H1 (cell line): ENCODE measurements at regions not wholly inside any gene's neighbourhood (a gene's known extent, or its start where the extent isn't known, plus 50 kb on each side); places are given as distances from the start of the nearest gene placed in this dataset.
A peak's percentile ranks its signal among the peaks of the same experiment; 100 is the strongest.

Experiments
- CTCF ChIA-PET: fragments of 300-600 bp; sonication (Branson Sonifier 250); formaldehyde crosslinking; loops from one replicate; lab custom pipeline; 2021; ENCODE audit not compliant: partially characterized antibody; lab: Charles Lee
- POLR2A ChIA-PET: fragments of 300-600 bp; sonication (Branson Sonifier 250); formaldehyde crosslinking; loops from one replicate; lab custom pipeline; 2021; ENCODE audit warnings: inconsistent platforms; ENCODE audit not compliant: partially characterized antibody; lab: Charles Lee
- DNase-seq, 2 experiments: peaks; one replicate each; pipeline versions ENCODE4 v3.0.0 to v3.0.0-alpha.2; 2010 to 2022; ENCODE audit warnings: low spot score in 2 of 2, low read depth in 1 of 2, mixed read lengths in 1 of 2
- FAIRE-seq: peaks from 2 replicates; lab custom pipeline; 2011; peaks lifted over from hg19 to GRCh38; lab: Jason Lieb, UNC
- H2AFZ ChIP-seq: 2 replicates; pipeline ENCODE4 v1.8.1; 2012; ENCODE audit warnings: low read length, inconsistent platforms
- H2AK5ac ChIP-seq: 2 replicates; pipeline ENCODE4 v1.6.1; 2013; ENCODE audit warnings: low read depth, low read length
- H2BK120ac ChIP-seq: replicated peaks from 2 replicates; pipeline ENCODE3; 2013; ENCODE audit warnings: low read depth, low read length, inconsistent platforms
- H2BK12ac ChIP-seq: 2 replicates; pipeline ENCODE4 v1.6.1; 2013; ENCODE audit warnings: low read depth, low read length
- H2BK15ac ChIP-seq: 2 replicates; pipeline ENCODE4 v1.6.1; 2013; ENCODE audit warnings: low read length
- H2BK20ac ChIP-seq: 2 replicates; pipeline ENCODE4 v1.6.1; 2013; ENCODE audit warnings: low read length
- H2BK5ac ChIP-seq: 2 replicates; pipeline ENCODE4 v1.6.1; 2013; ENCODE audit warnings: low read depth, low read length
- H3K14ac ChIP-seq: 2 replicates; pipeline ENCODE4 v1.6.1; 2013; ENCODE audit warnings: inconsistent platforms; ENCODE audit not compliant: insufficient read length
- H3K18ac ChIP-seq: 2 replicates; pipeline ENCODE4 v1.6.1; 2013; ENCODE audit warnings: low read length; ENCODE audit errors: extremely low read depth
- H3K23ac ChIP-seq: 2 replicates; pipeline ENCODE4 v1.6.1; 2013; ENCODE audit warnings: inconsistent platforms; ENCODE audit not compliant: insufficient read length
- H3K23me2 ChIP-seq: 2 replicates; pipeline ENCODE4 v1.6.1; 2013; ENCODE audit warnings: low read depth, low read length
- H3K27ac ChIP-seq: 2 replicates; pipeline ENCODE4 v1.6.1; 2011; ENCODE audit warnings: low read depth, low read length, inconsistent platforms
- H3K27me3 ChIP-seq, 4 experiments: replicated peaks in 1 of 4; 1 replicate in 1 of 4; 2 replicates in 3 of 4; pipeline versions ENCODE4 v1.6.1 to v1.8.1; 2011 to 2013; ENCODE audit warnings: low read length in 3 of 4, mild to moderate bottlenecking in 3 of 4, inconsistent platforms in 2 of 4, mixed read lengths in 2 of 4, moderate library complexity in 1 of 4; ENCODE audit not compliant: control insufficient read depth in 3 of 4, insufficient read depth in 3 of 4; ENCODE audit errors: extremely low read depth in 1 of 4
- H3K36me3 ChIP-seq, 4 experiments: 2 replicates each; pipeline versions ENCODE4 v1.6.1 to v1.8.1; 2011 to 2013; ENCODE audit warnings: mild to moderate bottlenecking in 4 of 4, low read length in 3 of 4, moderate library complexity in 2 of 4, control low read depth in 1 of 4, inconsistent platforms in 1 of 4; ENCODE audit not compliant: insufficient read depth in 4 of 4, control insufficient read depth in 2 of 4
- H3K4ac ChIP-seq: replicated peaks from 2 replicates; pipeline ENCODE3; 2013; ENCODE audit warnings: low read length, low read depth, mixed read lengths, inconsistent platforms; ENCODE audit not compliant: insufficient read length
- H3K4me1 ChIP-seq, 4 experiments: replicated peaks in 1 of 4; 1 replicate in 1 of 4; 2 replicates in 3 of 4; pipeline versions ENCODE4 v1.6.1 to v1.8.1; 2011 to 2013; ENCODE audit warnings: low read length in 3 of 4, inconsistent platforms in 2 of 4, mixed read lengths in 1 of 4; ENCODE audit not compliant: insufficient read depth in 4 of 4, control insufficient read depth in 3 of 4
- H3K4me2 ChIP-seq, 2 experiments: 2 replicates each; pipeline versions ENCODE4 v1.6.1 to v1.8.1; 2011 to 2013; ENCODE audit warnings: low read depth in 2 of 2, low read length in 2 of 2, control low read depth in 1 of 2, inconsistent platforms in 1 of 2, mild to moderate bottlenecking in 1 of 2; ENCODE audit not compliant: insufficient read depth in 1 of 2
- H3K4me3 ChIP-seq, 4 experiments: fragments of 200-600, 300-600 bp in 1 of 4; sonication (generic), shearing (Covaris generic), sonication (Bioruptor Twin) in 1 of 4; 2 replicates each; pipeline versions ENCODE4 v1.5.1 to v1.8.1; 2011 to 2016; ENCODE audit warnings: low read length in 4 of 4, low read depth in 3 of 4, control low read depth in 2 of 4, inconsistent platforms in 2 of 4, mild to moderate bottlenecking in 2 of 4, mixed read lengths in 1 of 4, moderate library complexity in 1 of 4; ENCODE audit not compliant: insufficient read depth in 2 of 4; ENCODE audit errors: extremely low read depth in 1 of 4
- H3K56ac ChIP-seq: replicated peaks from 2 replicates; pipeline ENCODE3; 2013; ENCODE audit warnings: low read depth, mild to moderate bottlenecking, mixed read lengths, low read length, inconsistent platforms; ENCODE audit not compliant: insufficient read length
- H3K79me1 ChIP-seq: 2 replicates; pipeline ENCODE4 v1.6.1; 2013; ENCODE audit warnings: low read depth, low read length, control low read depth
- H3K79me2 ChIP-seq, 2 experiments: 2 replicates each; pipeline versions ENCODE4 v1.6.1 to v1.8.1; 2012 to 2013; ENCODE audit warnings: low read length in 2 of 2, mild to moderate bottlenecking in 2 of 2, inconsistent platforms in 1 of 2; ENCODE audit not compliant: insufficient read depth in 2 of 2, control insufficient read depth in 1 of 2
- H3K9ac ChIP-seq, 4 experiments: replicated peaks in 1 of 4; 1 replicate in 1 of 4; 2 replicates in 3 of 4; pipeline versions ENCODE4 v1.6.1 to v1.8.1; 2011 to 2013; ENCODE audit warnings: low read depth in 3 of 4, low read length in 3 of 4, control low read depth in 2 of 4, mild to moderate bottlenecking in 2 of 4, moderate library complexity in 2 of 4, inconsistent platforms in 1 of 4; ENCODE audit errors: extremely low read depth in 1 of 4
- H3K9me3 ChIP-seq, 2 experiments: 2 replicates each; pipeline versions ENCODE4 v1.6.1 to v1.8.1; 2012 to 2013; ENCODE audit warnings: mild to moderate bottlenecking in 2 of 2, moderate library complexity in 2 of 2, control low read depth in 1 of 2, inconsistent platforms in 1 of 2, low read depth in 1 of 2, low read length in 1 of 2, mixed read lengths in 1 of 2; ENCODE audit not compliant: insufficient read depth in 2 of 2
- H4K20me1 ChIP-seq, 2 experiments: replicated peaks in 1 of 2; 2 replicates each; pipeline versions ENCODE3 to v1.8.1; 2011 to 2013; ENCODE audit warnings: inconsistent platforms in 2 of 2, low read length in 2 of 2, mild to moderate bottlenecking in 1 of 2; ENCODE audit not compliant: insufficient read depth in 2 of 2, control insufficient read depth in 1 of 2
- H4K5ac ChIP-seq: 2 replicates; pipeline ENCODE4 v1.6.1; 2013; ENCODE audit warnings: low read length, low read depth, mixed read lengths, inconsistent platforms; ENCODE audit not compliant: insufficient read length
- H4K8ac ChIP-seq: 2 replicates; pipeline ENCODE4 v1.8.0; 2013; ENCODE audit warnings: mild to moderate bottlenecking, moderate library complexity, low read length, inconsistent platforms; ENCODE audit not compliant: insufficient read depth; ENCODE audit errors: extremely low read depth
- H4K91ac ChIP-seq: replicated peaks from 2 replicates; pipeline ENCODE3; 2013; ENCODE audit warnings: low read length, mixed read lengths, inconsistent platforms; ENCODE audit not compliant: insufficient read length
- ASH2L ChIP-seq: fragments of 200-600, 300-600 bp; sonication (generic); IDR thresholded peaks from one replicate; pipeline ENCODE4 v1.7.1; 2017; ENCODE audit warnings: low read length
- ATF2 ChIP-seq: IDR thresholded peaks from 2 replicates; pipeline ENCODE4 v1.6.1; 2012; ENCODE audit warnings: low read length, inconsistent platforms
- BACH1 ChIP-seq: IDR thresholded peaks from 2 replicates; pipeline ENCODE4 v1.6.1; 2012; ENCODE audit warnings: low read length, improper control_type of control experiment
- GABPA ChIP-seq: IDR thresholded peaks from 2 replicates; pipeline ENCODE4 v1.6.1; 2011; ENCODE audit warnings: mild to moderate bottlenecking, low read length, moderate library complexity, borderline replicate concordance; ENCODE audit not compliant: insufficient read depth
- JUN ChIP-seq: IDR thresholded peaks from 2 replicates; pipeline ENCODE4 v1.6.1; 2011; ENCODE audit warnings: low read depth, mild to moderate bottlenecking, improper control_type of control experiment, low read length
- MAX ChIP-seq: IDR thresholded peaks from 2 replicates; pipeline ENCODE4 v1.6.1; 2012; ENCODE audit warnings: inconsistent platforms
- POU5F1 ChIP-seq: IDR thresholded peaks from 2 replicates; pipeline ENCODE4 v1.6.1; 2011; ENCODE audit warnings: low read depth, mild to moderate bottlenecking, low read length, moderate library complexity
- RBBP5 ChIP-seq: IDR thresholded peaks from 2 replicates; pipeline ENCODE4 v1.7.1; 2012; ENCODE audit warnings: low read depth, mild to moderate bottlenecking, inconsistent platforms, low read length, moderate library complexity, borderline replicate concordance
- SAP30 ChIP-seq: fragments of 300-600 bp; sonication (generic); IDR thresholded peaks from 2 replicates; pipeline ENCODE4 v1.7.1; 2012; ENCODE audit warnings: low read length, moderate library complexity, mild to moderate bottlenecking, inconsistent platforms; ENCODE audit not compliant: insufficient read depth, insufficient replicate concordance
- SP1 ChIP-seq: IDR thresholded peaks from 2 replicates; pipeline ENCODE4 v1.6.1; 2011; ENCODE audit warnings: low read depth, low read length
- TBP ChIP-seq: IDR thresholded peaks from 2 replicates; pipeline ENCODE4 v1.6.1; 2011; ENCODE audit warnings: low read depth, low read length, improper control_type of control experiment
- TEAD4 ChIP-seq: IDR thresholded peaks from 2 replicates; pipeline ENCODE4 v1.6.1; 2012; ENCODE audit warnings: low read depth, low read length, inconsistent platforms, mixed read lengths
- ZNF274 ChIP-seq: IDR thresholded peaks from 2 replicates; pipeline ENCODE4 v1.7.0; 2012; ENCODE audit warnings: low read length, borderline replicate concordance; ENCODE audit errors: extremely low read depth
- WGBS, 2 experiments: shearing (Covaris generic) in 1 of 2; methylation state at CpG; one replicate each; pipeline versions ENCODE4 v1.1.6 to v1.1.7; 2013 to 2015; ENCODE audit warnings: low lambda C conversion rate in 2 of 2, mixed read lengths in 2 of 2, inconsistent platforms in 1 of 2, low coverage in 1 of 2, missing lambda C conversion rate in 1 of 2; ENCODE audit not compliant: insufficient replicate concordance in 2 of 2, insufficient coverage in 1 of 2, insufficient read length in 1 of 2; ENCODE audit errors: extremely low coverage in 1 of 2, missing lambda C conversion rate in 1 of 2; 5-methylcytosine and 5-hydroxymethylcytosine counted together

GRCh38 chr4:20616848-20617247 lies 83.4 kb upstream of the PACRGL start:
- no peaks in the 10 kb centered on the region for H3K27me3 ChIP-seq
- no peak overlapping the region for H3K56ac ChIP-seq
- no peak overlapping the region for H3K4me3 ChIP-seq
- peak overlapping the region; percentile 71; the same call in 1 of the 2 replicates for H2BK12ac ChIP-seq
- no peak overlapping the region for H3K4ac ChIP-seq
- peaks cover 0 to 6% (median 3%) of the 10 kb centered on the region in 4 experiments; a peak in 4 of 7 replicates for H3K4me1 ChIP-seq
- no peak overlapping the region for H3K23ac ChIP-seq
- DNase-seq (no peak), FAIRE-seq (no peak)
- H3K14ac ChIP-seq = no peak overlapping the region
- CTCF ChIA-PET = interaction anchor here (1.4 kb wide), 1 partner anchor 73 kb away, joined by 3 read pairs; no protein-coding TSS in a partner anchor
- H3K27ac ChIP-seq = no peak overlapping the region
- H2BK5ac ChIP-seq = no peak overlapping the region
- H2BK20ac ChIP-seq = no peak overlapping the region
- H2AK5ac ChIP-seq = no peak overlapping the region
- POLR2A ChIA-PET = no interaction called here
- no peaks in the 10 kb centered on the region for H4K20me1 ChIP-seq
- H3K18ac ChIP-seq = no peak overlapping the region
- no peaks in the 10 kb centered on the region; a peak in 1 of 4 replicates for H3K9me3 ChIP-seq
- H3K36me3 ChIP-seq = no peaks in the 10 kb centered on the region
- H4K8ac ChIP-seq = peak overlapping the region; percentile 47; the same call in 1 of the 2 replicates
- no peak overlapping the region for H3K4me2 ChIP-seq
- H3K9ac ChIP-seq = no peak overlapping the region
- H2BK120ac ChIP-seq = no peak overlapping the region
- no peak overlapping the region for H4K91ac ChIP-seq
- H3K79me2 ChIP-seq = no peaks in the 10 kb centered on the region
- no peak overlapping the region for H2BK15ac ChIP-seq
- no peak overlapping the region for H4K5ac ChIP-seq
- WGBS, 2 experiments = 90% methylated on average over 8 of the region's 8 CpGs; no CpG with 5 or more reads in 1 of the 2 experiments
- H3K79me1 ChIP-seq = no peaks in the 10 kb centered on the region
- no peaks in the 10 kb centered on the region for H3K23me2 ChIP-seq
- H2AFZ ChIP-seq = no peak overlapping the region
- TF ChIP-seq ASH2L (no peak), SAP30 (no peak), POU5F1 (no peak), ATF2 (no peak), JUN (no peak), BACH1 (no peak), GABPA (no peak), TEAD4 (no peak), TBP (no peak), RBBP5 (no peak), SP1 (no peak), ZNF274 (no peak), MAX (no peak)
